GM10248 (cell line): ENCODE measurements at regions not wholly inside any gene's neighbourhood (a gene's known extent, or its start where the extent isn't known, plus 50 kb on each side); places are given as distances from the start of the nearest gene placed in this dataset.

Experiments
- CTCF ChIA-PET: fragments of 300-600 bp; sonication (Branson Sonifier 250); formaldehyde crosslinking; extraction: SDS; loops from one replicate; lab custom pipeline; 2021; ENCODE audit warnings: antibody characterized with exemption; lab: Yijun Ruan, JAX
- POLR2A ChIA-PET: fragments of 350-650 bp; sonication (Branson Sonifier 250); formaldehyde crosslinking; extraction: SDS; loops from one replicate; lab custom pipeline; 2020; ENCODE audit warnings: antibody characterized with exemption; lab: Yijun Ruan, JAX
- DNase-seq: peaks from one replicate; pipeline ENCODE4 v3.0.0; 2012; ENCODE audit errors: extremely low spot score
- CTCF ChIP-seq: IDR thresholded peaks from 2 replicates; pipeline ENCODE4 v1.5.1; 2012; ENCODE audit warnings: mild to moderate bottlenecking, low read depth; ENCODE audit errors: extremely low read depth, missing control alignments, control extremely low read depth

- POLR2A ChIA-PET = interaction anchor here (0.5 kb wide), 1 partner anchor 1368 kb away, joined by 3 read pairs; no protein-coding TSS in a partner anchor
- TF ChIP-seq CTCF = no peak
- CTCF ChIA-PET = interaction anchor here (0.8 to 2.8 kb wide), 10 partner anchors 17 to 493 kb away, joined by 3 to 11 read pairs (median 4); no protein-coding TSS in a partner anchor
- DNase-seq = no peak
These were observed 164.1 kb upstream of the OLIG3 start for GRCh38 chr6:137658287-137658686.

GRCh38 chr6:137659871-137660270 is 165.7 kb upstream of the OLIG3 start:
- CTCF ChIA-PET = interaction anchor here (0.7 to 1.9 kb wide), 6 partner anchors 18 to 494 kb away, joined by 3 to 6 read pairs (median 5); no protein-coding TSS in a partner anchor
- no peak for TF ChIP-seq CTCF
- DNase-seq = no peak
- POLR2A ChIA-PET = no interaction called here

GRCh38 chr6:137660296-137660731 is 166.1 kb upstream of the OLIG3 start:
- ChIA-PET CTCF (interaction anchor here (2.8 kb wide), 1 partner anchor 8 kb away, joined by 15 read pairs; no protein-coding TSS in a partner anchor), POLR2A (no interaction called here)
- TF ChIP-seq CTCF = no peak
- DNase-seq = no peak

DNA sequence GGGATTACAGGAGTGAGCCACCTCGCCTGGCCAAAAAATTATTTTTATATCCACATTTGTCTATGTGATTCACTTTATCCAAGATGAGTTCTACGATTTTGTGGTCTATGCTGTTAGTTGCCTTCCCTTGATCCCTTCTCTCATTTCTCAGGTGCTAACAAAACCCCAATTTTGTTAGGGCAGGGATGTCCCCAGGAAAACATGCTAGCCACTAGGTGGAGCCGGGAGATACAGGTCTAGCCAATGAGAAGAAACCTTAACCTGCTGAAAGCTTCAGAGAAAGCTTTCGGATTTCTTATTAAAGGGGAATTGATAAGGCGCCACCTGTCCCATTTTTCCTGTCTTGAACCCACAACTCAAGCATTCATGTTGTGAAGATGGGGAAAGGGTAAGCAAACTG is 167.4 kb upstream of the OLIG3 start:
- peak; percentile 38 for TF ChIP-seq CTCF
- no peak for DNase-seq
- CTCF ChIA-PET = interaction anchor here (0.9 to 2.8 kb wide), 9 partner anchors 9 to 495 kb away, joined by 3 to 15 read pairs (median 4); no protein-coding TSS in a partner anchor
- POLR2A ChIA-PET = no interaction called here

DNA sequence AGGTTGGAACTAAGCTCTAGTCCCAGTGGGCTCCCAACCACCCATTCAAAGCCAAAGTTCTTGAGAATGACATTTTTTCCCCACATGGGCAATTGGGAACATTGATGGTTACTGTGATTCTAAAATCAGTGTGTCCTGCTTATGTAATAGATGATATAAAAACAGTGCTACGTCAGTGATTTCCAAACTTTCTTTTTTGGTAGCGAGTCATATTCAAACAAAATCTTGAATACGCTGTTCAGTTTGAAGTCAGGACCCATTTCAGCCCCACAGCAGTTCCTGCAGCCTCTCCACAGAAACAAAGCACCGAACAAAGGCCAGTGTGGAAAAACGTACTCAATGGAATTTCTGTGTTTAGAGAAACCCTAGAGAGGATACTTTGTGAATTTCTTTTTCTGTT is 170.0 kb upstream of the OLIG3 start:
- ChIA-PET CTCF (interaction anchor here (1.2 to 2.3 kb wide), 3 partner anchors 9 to 202 kb away, joined by 3 to 9 read pairs (median 5); no protein-coding TSS in a partner anchor), POLR2A (no interaction called here)
- TF ChIP-seq CTCF = no peak
- no peak for DNase-seq

GRCh38 chr6:137665342-137665934 is 171.2 kb upstream of the OLIG3 start:
- POLR2A ChIA-PET = no interaction called here

More at GRCh38 chr6:137665342-137665934, 171.2 kb upstream of the OLIG3 start:
- no peak for TF ChIP-seq CTCF
- DNase-seq = no peak
- CTCF ChIA-PET = interaction anchor here (1.1 to 2.1 kb wide), 3 partner anchors 20 to 32 kb away, joined by 3 to 6 read pairs (median 5); no protein-coding TSS in a partner anchor
